GM12873 (cell line): ENCODE measurements at regions not wholly inside any gene's neighbourhood (a gene's known extent, or its start where the extent isn't known, plus 50 kb on each side); places are given as distances from the start of the nearest gene placed in this dataset.

ENCODE experiments used
- TF ChIP-seq, protein P1 (sequence below): IDR thresholded peaks from 2 replicates; pipeline ENCODE4 v1.5.1; 2012; ENCODE audit warnings: low read depth, mild to moderate bottlenecking, moderate library complexity, low read length, control low read depth; ENCODE audit not compliant: insufficient read depth; ENCODE audit errors: missing control alignments

DNA sequence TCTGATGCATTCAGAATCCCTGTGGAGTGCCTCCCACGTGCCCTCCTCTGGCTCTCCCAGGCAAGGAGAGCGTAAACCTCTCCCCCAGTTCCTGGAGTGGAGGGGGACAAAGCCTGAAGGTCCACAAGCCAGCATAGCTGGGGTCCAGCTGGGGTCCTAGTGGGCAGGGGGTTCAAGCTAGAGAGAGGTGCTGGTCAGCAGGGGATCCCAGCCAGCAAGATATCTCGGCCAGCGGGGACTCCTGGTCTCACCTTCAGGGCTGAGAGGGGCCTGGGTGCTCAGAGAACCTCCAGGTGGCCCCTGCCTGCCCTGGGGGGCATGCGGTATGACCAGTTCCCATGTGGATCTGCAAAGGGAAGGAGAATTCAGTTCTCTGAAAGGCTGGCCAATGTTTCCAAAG is 413.7 kb downstream of the TCERG1L start:
- TF ChIP-seq, protein P1, sequence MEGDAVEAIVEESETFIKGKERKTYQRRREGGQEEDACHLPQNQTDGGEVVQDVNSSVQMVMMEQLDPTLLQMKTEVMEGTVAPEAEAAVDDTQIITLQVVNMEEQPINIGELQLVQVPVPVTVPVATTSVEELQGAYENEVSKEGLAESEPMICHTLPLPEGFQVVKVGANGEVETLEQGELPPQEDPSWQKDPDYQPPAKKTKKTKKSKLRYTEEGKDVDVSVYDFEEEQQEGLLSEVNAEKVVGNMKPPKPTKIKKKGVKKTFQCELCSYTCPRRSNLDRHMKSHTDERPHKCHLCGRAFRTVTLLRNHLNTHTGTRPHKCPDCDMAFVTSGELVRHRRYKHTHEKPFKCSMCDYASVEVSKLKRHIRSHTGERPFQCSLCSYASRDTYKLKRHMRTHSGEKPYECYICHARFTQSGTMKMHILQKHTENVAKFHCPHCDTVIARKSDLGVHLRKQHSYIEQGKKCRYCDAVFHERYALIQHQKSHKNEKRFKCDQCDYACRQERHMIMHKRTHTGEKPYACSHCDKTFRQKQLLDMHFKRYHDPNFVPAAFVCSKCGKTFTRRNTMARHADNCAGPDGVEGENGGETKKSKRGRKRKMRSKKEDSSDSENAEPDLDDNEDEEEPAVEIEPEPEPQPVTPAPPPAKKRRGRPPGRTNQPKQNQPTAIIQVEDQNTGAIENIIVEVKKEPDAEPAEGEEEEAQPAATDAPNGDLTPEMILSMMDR, result no peak

DNA sequence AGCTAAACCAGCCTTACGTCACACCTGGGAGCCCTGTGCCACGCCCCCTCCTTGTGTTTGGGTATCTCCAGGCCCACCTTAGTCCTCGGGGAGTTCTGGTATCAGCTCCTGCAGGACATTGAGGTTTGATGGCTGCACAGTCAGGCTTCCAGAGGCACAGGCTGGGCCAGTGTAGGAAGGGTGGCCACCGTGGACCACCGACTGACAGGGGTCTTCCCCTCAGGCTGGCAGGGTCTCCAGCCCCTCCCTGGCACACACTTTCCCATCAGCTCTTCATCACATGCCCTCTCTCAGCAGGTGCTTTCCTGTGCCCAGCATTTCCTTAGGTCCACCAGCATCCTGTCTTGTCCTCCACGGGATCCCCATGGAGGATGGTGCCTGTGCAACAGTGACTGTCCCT is 413.1 kb downstream of the TCERG1L start:
- TF ChIP-seq, protein P1, result no peak

DNA sequence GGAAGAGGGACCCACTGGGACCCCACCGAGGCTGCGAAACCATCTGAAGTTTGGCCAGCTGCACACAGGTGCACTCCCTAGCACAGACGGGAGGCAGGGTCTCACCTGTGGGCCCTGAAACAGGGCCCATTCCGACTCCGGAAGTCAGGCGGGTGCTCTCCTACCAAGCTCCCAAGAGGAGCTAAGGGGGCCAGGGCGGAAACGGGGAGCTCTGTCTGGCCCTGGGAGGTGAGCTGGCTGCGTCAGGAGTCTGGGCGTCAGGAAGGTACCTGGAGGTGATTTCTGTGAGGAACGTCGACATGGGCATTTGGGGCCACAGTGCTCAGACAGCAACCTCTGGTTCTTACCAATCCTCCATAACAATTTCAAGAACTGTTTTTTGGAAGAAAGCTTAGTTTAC is 411.7 kb downstream of the TCERG1L start:
- TF ChIP-seq, protein P1, result no peak

DNA sequence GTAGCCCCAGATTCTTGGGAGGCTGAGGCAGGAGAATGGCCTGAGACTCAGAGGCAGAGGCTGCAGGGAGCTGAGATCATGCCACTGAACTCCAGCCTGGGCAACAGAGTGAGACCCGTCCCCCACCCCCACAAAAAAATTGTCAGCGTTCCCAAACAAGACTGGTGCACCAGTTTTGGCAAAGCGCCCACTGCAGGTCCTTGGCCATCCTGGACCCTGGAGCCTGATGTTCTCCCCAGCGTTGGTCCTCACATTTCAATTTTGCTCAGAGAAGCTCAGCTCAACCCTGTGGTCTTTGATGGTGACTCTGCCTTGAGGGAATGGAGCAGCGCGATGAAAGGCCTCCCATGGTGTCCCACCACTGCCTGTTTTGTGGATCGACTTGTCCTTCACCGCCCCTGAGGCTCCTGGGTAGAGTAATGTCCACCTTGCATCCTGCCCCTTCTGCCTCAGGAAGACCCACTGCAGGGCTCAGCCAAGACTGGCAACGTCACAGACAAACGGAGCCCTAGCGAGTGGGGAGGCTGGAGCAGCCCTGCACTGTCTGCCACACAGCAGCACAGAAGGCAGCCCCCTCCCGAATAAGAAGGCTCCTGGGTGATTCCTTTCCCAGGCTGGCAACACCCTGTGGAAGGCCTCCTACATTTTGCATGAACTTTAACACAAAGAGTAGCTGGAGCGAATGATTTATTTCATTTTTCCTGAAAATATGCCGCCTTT is 410.9 kb downstream of the TCERG1L start:
- TF ChIP-seq, protein P1, result no peak

DNA sequence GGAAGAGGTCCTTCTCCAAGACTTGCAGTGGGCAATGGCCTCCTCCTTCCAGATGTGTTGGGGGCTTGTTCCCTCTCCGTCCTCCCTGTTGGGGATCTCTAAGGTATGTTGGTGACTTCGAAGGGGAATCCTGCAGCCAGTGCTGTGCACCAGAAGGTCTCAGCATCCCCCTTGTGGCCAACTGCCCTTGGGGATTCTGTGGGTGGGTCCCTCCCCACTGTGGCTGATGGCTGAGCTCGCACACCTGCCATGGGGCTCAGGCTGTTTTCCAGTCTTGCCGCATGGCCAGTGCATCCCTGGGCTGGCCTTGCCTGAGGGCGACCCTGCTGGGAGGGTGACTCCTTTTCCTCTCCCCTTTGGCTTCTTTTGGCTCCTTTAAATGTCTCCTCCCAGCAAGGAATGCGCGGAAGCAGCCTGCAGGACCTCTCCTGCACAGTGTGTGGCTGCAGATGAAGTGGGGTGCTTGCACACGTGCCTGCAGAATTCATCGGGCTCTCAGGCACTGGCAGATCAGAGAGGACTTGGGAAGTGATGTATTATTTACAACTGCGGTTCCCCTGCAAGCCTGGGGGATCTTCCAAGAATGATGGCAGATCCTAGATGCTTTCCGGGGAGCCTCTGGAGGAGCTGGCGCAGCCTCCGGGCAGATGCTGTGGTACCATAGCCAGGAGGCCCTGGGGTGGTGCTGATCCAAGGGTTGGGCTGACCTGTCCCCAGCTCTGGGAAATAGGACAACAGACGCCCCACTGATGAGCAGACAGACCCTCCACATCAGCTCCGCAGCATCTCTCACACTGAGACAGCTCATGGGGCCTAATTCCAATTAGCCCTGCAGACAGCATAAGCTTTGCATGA is 410.0 kb downstream of the TCERG1L start:
- TF ChIP-seq, protein P1, result no peak

DNA sequence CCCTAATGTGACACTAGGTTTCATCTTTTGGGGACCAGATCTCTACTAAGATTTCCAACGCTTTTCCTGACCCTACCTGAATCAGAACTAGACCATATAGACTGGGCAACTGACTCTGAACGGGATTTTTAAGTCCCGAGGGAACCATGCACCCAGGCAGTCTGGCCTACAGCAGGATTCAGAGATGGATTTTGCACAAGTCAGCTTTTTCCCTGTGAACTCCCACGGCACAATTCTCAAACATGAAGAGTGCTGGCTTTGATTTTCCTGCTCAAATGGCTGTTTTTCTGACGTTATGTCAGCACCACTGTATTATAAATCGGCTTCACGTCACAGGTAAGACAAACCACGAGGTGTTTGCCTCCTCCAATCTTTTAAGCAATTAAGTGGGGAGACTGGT is 409.1 kb downstream of the TCERG1L start:
- TF ChIP-seq, protein P1, result no peak

DNA sequence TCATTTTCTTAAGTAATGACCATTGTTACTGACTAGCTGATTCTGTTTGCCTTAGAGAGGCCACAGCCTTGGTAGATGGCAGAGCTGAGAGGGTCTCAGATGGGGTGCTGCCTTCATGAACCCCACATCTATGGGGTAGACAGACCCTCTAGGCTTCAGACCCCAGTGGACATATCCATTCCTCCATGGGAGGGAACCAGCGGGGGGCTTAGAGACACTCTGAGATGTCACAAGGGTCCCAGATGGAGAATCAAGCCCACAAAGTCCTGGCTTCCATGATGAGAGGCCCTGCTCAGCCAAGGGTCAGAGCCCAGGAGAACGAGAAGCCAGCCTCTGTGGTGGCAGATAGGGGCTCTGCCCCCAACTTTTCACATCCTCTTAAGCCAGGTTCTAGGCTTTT is 408.6 kb downstream of the TCERG1L start:
- TF ChIP-seq, protein P1, result no peak
